ENCODE measurements at regions not wholly inside any gene's neighbourhood (a gene's known extent, or its start where the extent isn't known, plus 50 kb on each side); places are given as distances from the start of the nearest gene placed in this dataset.

- H3K27ac ChIP-seq = no peak overlapping the region
Measured at GRCh38 chr14:65938738-65939137, 526.2 kb downstream of the FUT8 start.

GRCh38 chr14:65939184-65939583 lies 526.7 kb downstream of the FUT8 start:
- TF ChIP-seq CTCF (conservative IDR thresholded peaks at IDR 0.05) (no peak), ZFX (IDR thresholded peaks at IDR 0.05) (no peak)
- H3K27ac ChIP-seq = no peak overlapping the region

More at GRCh38 chr14:65938738-65939137, 526.2 kb downstream of the FUT8 start:
- TF ChIP-seq ZFX (IDR thresholded peaks at IDR 0.05) = no peak
- TF ChIP-seq CTCF (conservative IDR thresholded peaks at IDR 0.05) = no peak

GRCh38 chr14:65940056-65940735 lies 527.7 kb downstream of the FUT8 start:
- H3K27ac ChIP-seq = no peak overlapping the region
- peak; percentile 57 for TF ChIP-seq CTCF (conservative IDR thresholded peaks at IDR 0.05)
- no peak for TF ChIP-seq ZFX (IDR thresholded peaks at IDR 0.05)

GRCh38 chr14:65941091-65941490 lies 528.6 kb downstream of the FUT8 start:
- TF ChIP-seq CTCF (conservative IDR thresholded peaks at IDR 0.05) = no peak
- no peak for TF ChIP-seq ZFX (IDR thresholded peaks at IDR 0.05)
- H3K27ac ChIP-seq = no peak overlapping the region

- H3K27ac ChIP-seq = no peak overlapping the region
- no peak for TF ChIP-seq ZFX (IDR thresholded peaks at IDR 0.05)
- TF ChIP-seq CTCF (conservative IDR thresholded peaks at IDR 0.05) = no peak
Measured at GRCh38 chr14:65943150-65943549, 530.6 kb downstream of the FUT8 start.

- TF ChIP-seq CTCF (conservative IDR thresholded peaks at IDR 0.05) = no peak
- TF ChIP-seq ZFX (IDR thresholded peaks at IDR 0.05) = no peak
- no peak overlapping the region for H3K27ac ChIP-seq
Measured at GRCh38 chr14:65943916-65944410, 531.4 kb downstream of the FUT8 start.

GRCh38 chr14:65945327-65945726 lies 532.8 kb downstream of the FUT8 start:
- TF ChIP-seq ZFX (IDR thresholded peaks at IDR 0.05) (no peak), CTCF (conservative IDR thresholded peaks at IDR 0.05) (no peak)
- no peak overlapping the region for H3K27ac ChIP-seq
